ENCODE measurements at regions not wholly inside any gene's neighbourhood (a gene's known extent, or its start where the extent isn't known, plus 50 kb on each side); places are given as distances from the start of the nearest gene placed in this dataset.

GRCh38 chr10:58003945-58004344 is 263.7 kb downstream of the IPMK start:
- DNase-seq, result no peak

DNA sequence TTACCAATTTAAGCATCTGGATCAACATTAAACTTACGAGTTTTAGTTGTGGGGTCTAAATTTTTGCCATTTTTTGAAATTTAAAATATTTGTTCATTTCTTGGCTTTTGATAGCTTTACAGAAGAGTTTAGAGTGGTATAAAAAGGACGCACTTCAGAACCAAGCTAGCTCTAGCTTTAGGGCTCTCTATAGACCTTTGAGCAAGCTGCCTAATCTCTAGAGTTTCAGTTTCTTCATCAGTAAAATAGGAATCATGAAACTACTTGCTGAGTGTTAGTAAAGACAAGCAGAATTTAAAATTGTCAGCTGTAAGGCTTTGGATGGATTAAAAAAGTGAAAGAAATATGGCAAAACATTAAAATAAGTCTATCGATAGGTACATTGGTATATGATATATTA is 266.5 kb downstream of the IPMK start:
- DNase-seq, result no peak

DNA sequence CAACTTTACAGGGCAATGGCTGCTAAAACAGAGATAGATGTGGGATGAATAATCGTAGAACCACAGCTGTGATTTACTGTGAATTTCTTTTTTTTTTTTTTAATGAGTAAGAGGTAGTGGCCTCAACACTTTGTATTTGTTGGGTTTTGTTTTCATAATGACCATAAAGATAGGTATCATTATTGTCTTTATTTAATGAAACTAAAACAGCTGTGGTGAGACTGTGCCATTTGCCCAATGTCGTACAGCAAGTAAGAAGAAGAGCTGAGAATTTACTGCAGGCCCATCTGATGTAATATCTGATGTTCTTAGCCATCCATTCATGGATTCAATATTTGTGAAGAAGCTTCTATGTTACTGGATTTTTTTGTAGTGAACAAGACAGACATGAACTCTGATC is 271.2 kb downstream of the IPMK start:
- no peak for DNase-seq

- DNase-seq, result no peak
These were observed 274.4 kb downstream of the IPMK start for GRCh38 chr10:57993302-57993701.

DNA sequence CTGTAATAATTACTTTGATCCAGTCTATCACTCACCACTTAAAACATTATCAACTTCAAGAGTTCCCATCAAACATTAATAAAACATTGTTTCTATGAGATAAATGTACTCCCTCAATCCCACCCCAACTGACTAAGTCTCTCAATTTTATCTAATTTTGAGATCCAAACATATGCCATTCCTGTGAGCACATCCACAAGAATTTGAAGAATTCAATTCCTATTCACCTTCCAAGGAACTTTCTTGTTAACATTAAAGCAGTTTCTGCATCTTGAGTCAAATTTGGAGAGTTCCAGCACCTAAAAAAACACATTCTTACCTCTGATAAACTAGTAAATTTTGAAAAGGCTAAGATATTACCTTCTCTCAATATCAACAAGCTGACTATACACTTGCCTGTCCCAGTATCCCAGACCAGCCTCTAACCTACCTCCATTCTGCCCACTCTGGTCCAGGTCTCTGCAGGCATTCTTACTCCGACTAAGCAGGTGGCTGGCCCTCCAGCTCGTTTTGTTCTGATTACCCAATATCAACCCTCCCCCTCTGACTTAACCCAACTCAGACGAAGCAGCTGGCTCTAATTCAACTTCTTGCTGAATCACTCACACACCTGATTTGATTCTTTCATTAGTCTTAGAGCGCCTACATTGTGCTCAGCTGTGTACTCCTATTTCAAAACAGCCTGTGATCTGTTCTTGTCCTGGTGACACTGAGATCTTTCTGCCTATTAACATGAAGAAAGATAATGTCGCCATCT is 275.2 kb downstream of the IPMK start:
- peak; percentile 63 for DNase-seq

DNA sequence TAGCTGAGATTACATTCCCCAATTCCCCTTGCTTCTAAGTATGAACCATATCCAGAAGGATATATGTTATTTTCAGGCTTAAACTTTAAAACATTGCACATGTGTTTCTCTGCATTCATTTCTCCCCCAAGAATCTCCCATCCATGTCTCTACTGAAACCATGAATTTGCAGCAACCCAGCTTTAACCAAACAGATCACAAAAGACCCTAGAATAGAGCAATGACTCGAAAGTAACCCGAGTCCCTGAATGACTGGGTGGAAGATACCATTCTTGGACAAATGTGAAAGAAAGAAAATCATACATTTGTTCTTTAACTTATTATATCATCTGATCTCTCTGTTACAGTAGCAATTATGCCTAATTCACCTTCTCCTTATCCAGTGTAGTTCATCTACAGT is 278.7 kb downstream of the IPMK start:
- no peak for DNase-seq

GRCh38 chr10:57987055-57987721 is 280.5 kb downstream of the IPMK start:
- DNase-seq, result no peak

- DNase-seq, result no peak
These were observed 281.3 kb downstream of the IPMK start for GRCh38 chr10:57986422-57986821.

DNA sequence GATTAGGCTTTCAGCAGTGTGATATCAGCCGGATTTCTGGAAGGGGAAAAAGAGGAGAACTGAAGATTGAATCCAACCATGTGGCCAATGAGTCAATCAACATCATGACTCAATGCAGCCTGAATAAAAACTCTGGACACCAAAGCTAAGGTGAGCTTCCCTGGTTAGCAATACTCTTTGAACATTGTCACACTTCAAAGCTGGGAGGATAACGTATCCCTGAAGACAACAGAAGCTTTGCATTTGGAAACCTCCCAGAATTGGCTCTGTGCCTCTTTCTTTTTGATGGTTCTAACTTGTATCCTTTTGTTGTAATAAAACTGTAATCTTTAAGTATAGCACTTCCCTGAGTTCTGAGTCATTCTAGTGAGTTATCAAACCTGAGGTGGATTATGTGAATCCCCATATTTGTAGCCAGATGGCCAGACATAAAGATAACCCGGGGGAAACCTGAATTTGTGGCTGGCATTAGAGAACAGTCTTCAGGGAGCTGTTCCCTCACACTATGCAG is 284.4 kb downstream of the IPMK start:
- DNase-seq, result no peak

GRCh38 chr10:57982091-57982490 is 285.6 kb downstream of the IPMK start:
- no peak for DNase-seq

- no peak for DNase-seq
These were observed 287.7 kb downstream of the IPMK start for GRCh38 chr10:57979956-57980355.

- no peak for DNase-seq
These were observed 288.2 kb downstream of the IPMK start for GRCh38 chr10:57979491-57979890.

DNA sequence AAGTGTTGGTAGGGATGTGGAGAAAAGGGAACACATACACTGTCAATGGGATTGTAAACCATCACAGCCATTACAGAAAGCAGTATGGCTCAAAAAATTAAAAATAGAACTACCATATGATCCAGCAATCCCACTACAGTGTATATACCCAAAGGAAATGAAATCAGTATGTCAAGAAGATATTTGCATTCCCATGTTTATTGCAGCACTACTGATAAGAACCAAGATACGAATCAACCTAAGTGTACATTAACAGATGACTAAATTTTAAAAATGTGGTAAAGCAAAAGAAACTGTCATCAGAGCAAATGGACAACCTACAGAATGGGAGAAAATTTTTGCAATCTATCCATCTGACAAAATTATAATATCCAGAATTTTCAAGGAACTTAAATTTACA is 290.4 kb downstream of the IPMK start:
- no peak for DNase-seq

- no peak for DNase-seq
These were observed 294.2 kb downstream of the IPMK start for GRCh38 chr10:57973451-57973850.

GRCh38 chr10:57972783-57973182 is 294.9 kb downstream of the IPMK start:
- DNase-seq, result no peak

DNA sequence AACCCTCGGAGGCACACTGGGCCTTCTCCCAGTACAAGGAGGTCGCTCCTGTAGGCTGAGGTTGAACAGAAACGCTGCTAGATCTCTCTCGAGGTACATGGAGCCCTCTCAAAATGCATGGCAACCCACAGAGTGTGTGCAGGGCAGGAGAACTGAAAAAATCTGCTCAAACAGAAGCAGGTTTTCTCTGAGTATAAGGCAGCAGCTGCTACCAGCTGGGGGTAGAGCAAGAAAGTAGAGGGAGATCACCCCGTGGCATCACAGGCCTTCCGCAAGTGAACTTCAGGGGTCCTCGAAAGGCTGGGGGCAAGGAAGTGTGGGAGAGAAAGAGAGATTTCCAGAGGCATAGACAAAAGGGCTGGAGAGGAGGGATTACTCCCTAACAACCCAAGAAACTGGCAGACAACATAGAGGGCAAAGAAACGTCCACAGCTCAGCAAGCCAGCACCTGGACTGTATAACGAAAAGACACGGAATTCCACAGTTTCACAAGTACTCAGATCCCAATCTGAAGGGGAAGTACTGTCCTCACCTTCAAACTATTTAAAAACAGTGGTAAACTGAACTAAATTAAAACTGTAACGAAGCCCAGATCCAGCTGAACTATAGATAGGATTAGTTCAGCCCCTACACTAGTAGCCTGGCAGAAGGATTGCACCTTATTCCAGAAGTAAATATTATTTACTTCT is 299.2 kb downstream of the IPMK start:
- peak; percentile 46 for DNase-seq

- DNase-seq, result no peak
These were observed 303.3 kb downstream of the IPMK start for GRCh38 chr10:57964351-57964750.

GRCh38 chr10:57963546-57963945 is 304.1 kb downstream of the IPMK start:
- DNase-seq, result no peak

- DNase-seq, result no peak
These were observed 304.9 kb downstream of the IPMK start for GRCh38 chr10:57962839-57963238.

- DNase-seq, result no peak
These were observed 306.2 kb downstream of the IPMK start for GRCh38 chr10:57961487-57961886.

- DNase-seq, result no peak
These were observed 307.3 kb downstream of the IPMK start for GRCh38 chr10:57960406-57960805.

DNA sequence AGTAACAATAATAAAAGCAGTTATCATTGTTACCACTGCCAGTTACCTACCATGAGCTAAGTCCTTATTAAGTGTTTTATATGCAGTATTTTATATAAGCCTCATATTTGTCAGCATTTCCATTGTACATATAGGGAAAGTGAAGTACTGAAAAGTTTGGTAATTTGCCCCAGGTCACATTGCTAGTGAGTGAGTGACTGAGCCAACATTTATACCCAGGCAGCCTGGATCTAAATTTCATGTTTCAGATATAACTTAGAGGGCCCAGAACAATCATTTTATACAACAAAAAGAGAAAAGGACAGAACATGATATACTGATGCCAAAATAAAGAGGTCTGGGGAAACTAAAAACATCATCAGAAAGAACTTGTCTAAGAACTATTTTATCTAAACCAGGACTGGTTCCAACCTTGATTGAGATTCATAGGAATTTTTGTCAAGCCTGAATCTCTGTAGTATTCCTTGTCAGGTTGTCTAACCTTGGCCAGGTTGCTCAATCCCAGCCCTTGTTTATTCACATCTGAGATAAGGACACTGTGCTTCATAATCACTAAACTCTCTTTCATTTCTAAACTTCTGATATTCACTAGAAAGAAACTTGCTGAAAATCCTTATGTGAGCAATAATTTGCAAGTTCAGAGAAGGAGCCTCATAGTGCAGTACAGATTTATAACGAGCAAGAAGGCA is 308.2 kb downstream of the IPMK start:
- DNase-seq, result no peak

GRCh38 chr10:57955076-57955475 is 312.6 kb downstream of the IPMK start:
- DNase-seq, result no peak

Data from islet precursor cell (in vitro differentiated cells).